GM12878 (cell line): ENCODE measurements at regions not wholly inside any gene's neighbourhood (a gene's known extent, or its start where the extent isn't known, plus 50 kb on each side); places are given as distances from the start of the nearest gene placed in this dataset.

Experiments used
- ATAC-seq: fragments of 200-7000 bp; cut with Tn5 transposase; 3 replicates; pipeline ENCODE4 v1.9.1; 2020; ENCODE audit warnings: mild to moderate bottlenecking, moderate library complexity
- BruUV-seq: library from RNA; stranded (reverse); fragments of 400-500 nt; replicated peaks from 2 replicates; lab custom pipeline; 2021; lab: Mats Ljungman, UMichigan
- CTCF ChIA-PET: fragments of 300-600 bp; sonication (Branson Sonifier 250); formaldehyde crosslinking; extraction: SDS; loops from one replicate; lab custom pipeline; 2021; ENCODE audit warnings: inconsistent platforms; lab: Yijun Ruan, JAX
- POLR2A ChIA-PET: fragments of 350-600 bp; formaldehyde crosslinking; extraction: SDS; loops from one replicate; lab custom pipeline; 2021; ENCODE audit warnings: inconsistent platforms; lab: Charles Lee
- RAD21 ChIA-PET: fragments of 300-600 bp; sonication (Branson Sonifier 250); formaldehyde crosslinking; loops from one replicate; lab custom pipeline; 2023; ENCODE audit warnings: antibody characterized with exemption; ENCODE audit not compliant: unreplicated experiment; lab: Charles Lee
- SMC1A ChIA-PET: fragments of 300-600 bp; sonication (Branson Sonifier 250); formaldehyde crosslinking; loops from one replicate; lab custom pipeline; 2023; ENCODE audit not compliant: unreplicated experiment, uncharacterized antibody; lab: Charles Lee
- DNase-seq: peaks from one replicate; pipeline ENCODE4 v3.0.0-alpha.2; 2011; ENCODE audit warnings: low read depth, low spot score
- FAIRE-seq: peaks from 3 replicates; lab custom pipeline; 2011; peaks lifted over from hg19 to GRCh38; lab: Jason Lieb, UNC
- H2AFZ ChIP-seq: 2 replicates; pipeline ENCODE4 v1.6.0; 2011; ENCODE audit warnings: low read depth, low read length, control low read depth; ENCODE audit not compliant: control insufficient read depth
- H3K27ac ChIP-seq: 2 replicates; pipeline ENCODE4 v1.5.1; 2011; ENCODE audit warnings: control low read depth; ENCODE audit not compliant: control insufficient read depth, insufficient read depth
- H3K27me3 ChIP-seq, 2 experiments: replicated peaks in 1 of 2; 2 replicates each; pipeline versions ENCODE4 v1.6.0 to v1.6.1; 2011; ENCODE audit warnings: low read length in 1 of 2; ENCODE audit not compliant: control insufficient read depth in 2 of 2, insufficient read depth in 2 of 2
- H3K36me3 ChIP-seq, 2 experiments: 2 replicates each; pipeline ENCODE4 v1.5.1; 2011; ENCODE audit warnings: low read length in 1 of 2; ENCODE audit not compliant: control insufficient read depth in 2 of 2, insufficient read depth in 2 of 2
- H3K4me1 ChIP-seq: 2 replicates; pipeline ENCODE4 v1.6.1; 2011; ENCODE audit warnings: mild to moderate bottlenecking, low read length, moderate library complexity, mixed read lengths; ENCODE audit not compliant: control insufficient read depth, insufficient read depth
- H3K4me2 ChIP-seq: 2 replicates; pipeline ENCODE4 v1.6.0; 2011; ENCODE audit warnings: control low read depth; ENCODE audit not compliant: control insufficient read depth, insufficient read depth
- H3K4me3 ChIP-seq: fragments of 200-600 bp; sonication (generic); 2 replicates; pipeline ENCODE4 v1.5.1; 2016
- H3K79me2 ChIP-seq: 2 replicates; pipeline ENCODE4 v1.6.0; 2011; ENCODE audit warnings: low read length; ENCODE audit not compliant: control insufficient read depth, insufficient read depth
- H3K9ac ChIP-seq: 2 replicates; pipeline ENCODE4 v1.8.0; 2011; ENCODE audit warnings: low read length, control low read depth, mixed read lengths; ENCODE audit not compliant: control insufficient read depth, insufficient read depth
- H3K9me3 ChIP-seq: replicated peaks from 3 replicates; pipeline ENCODE4 v1.5.1; 2011; ENCODE audit warnings: mild to moderate bottlenecking, low read length; ENCODE audit not compliant: control insufficient read depth, insufficient read depth
- H4K20me1 ChIP-seq: 2 replicates; pipeline ENCODE4 v1.6.0; 2011; ENCODE audit not compliant: control insufficient read depth, insufficient read depth
- ATF7 ChIP-seq: fragments of 450-650 bp; IDR thresholded peaks from 2 replicates; pipeline ENCODE4 v1.6.1; 2016; ENCODE audit warnings: low read depth, mild to moderate bottlenecking
- BRCA1 ChIP-seq: IDR thresholded peaks from 2 replicates; pipeline ENCODE4 v1.6.1; 2011; ENCODE audit warnings: low read depth, low read length, improper control_type of control experiment
- DPF2 ChIP-seq: fragments of 450-650 bp; IDR thresholded peaks from 2 replicates; pipeline ENCODE4 v1.6.1; 2017; ENCODE audit warnings: mild to moderate bottlenecking
- GATAD2B ChIP-seq: fragments of 450-650 bp; conservative IDR thresholded peaks from 2 replicates; pipeline ENCODE4 v1.6.1; 2017; ENCODE audit warnings: low read depth, mild to moderate bottlenecking, moderate library complexity
- NBN ChIP-seq: fragments of 450-650 bp; IDR thresholded peaks from 2 replicates; pipeline ENCODE4 v1.6.1; 2016
- RAD51 ChIP-seq: fragments of 450-650 bp; IDR thresholded peaks from 2 replicates; pipeline ENCODE4 v1.6.1; 2016; ENCODE audit warnings: moderate library complexity, mild to moderate bottlenecking, inconsistent platforms
- SMARCA5 ChIP-seq: fragments of 450-650 bp; IDR thresholded peaks from 2 replicates; pipeline ENCODE4 v1.6.1; 2017; ENCODE audit warnings: mild to moderate bottlenecking
- STAT3 ChIP-seq: IDR thresholded peaks from 2 replicates; pipeline ENCODE4 v1.6.1; 2011; ENCODE audit warnings: low read depth, low read length, improper control_type of control experiment
- WRNIP1 ChIP-seq: IDR thresholded peaks from 2 replicates; pipeline ENCODE4 v1.6.1; 2011; ENCODE audit warnings: low read depth, low read length, improper control_type of control experiment, borderline replicate concordance
- WGBS: methylation state at CpG from one replicate; pipeline ENCODE4 v1.1.6; 2016; ENCODE audit warnings: low lambda C conversion rate; ENCODE audit not compliant: insufficient replicate concordance, insufficient coverage; ENCODE audit errors: missing lambda C conversion rate; 5-methylcytosine and 5-hydroxymethylcytosine counted together
- in situ Hi-C: fragments of 300-500 bp; cut with MboI; formaldehyde crosslinking; loops from 9 replicates; pipeline ENCODE4 v1.14.3; 2018; ENCODE audit warnings: mixed read lengths
- intact Hi-C: fragments of 100-400 bp; cut with micrococcal nuclease; formaldehyde crosslinking; loops from one replicate; pipeline ENCODE4 v1.14.2; 2022; ENCODE audit not compliant: unreplicated experiment
- TF ChIP-seq, protein P1 (sequence below): fragments of 150-350 bp; IDR thresholded peaks from 2 replicates; pipeline ENCODE4 v1.6.1; 2014; ENCODE audit warnings: mild to moderate bottlenecking, low read depth, low read length
- TF ChIP-seq, protein P2 (sequence below): fragments of 450-650 bp; IDR thresholded peaks from 2 replicates; pipeline ENCODE4 v1.6.1; 2017; ENCODE audit warnings: low read depth, mild to moderate bottlenecking, moderate library complexity
- TF ChIP-seq, protein P3 (sequence below): fragments of 150-350 bp; IDR thresholded peaks from 2 replicates; pipeline ENCODE4 v1.6.1; 2016; ENCODE audit warnings: low read depth, low read length

DNA sequence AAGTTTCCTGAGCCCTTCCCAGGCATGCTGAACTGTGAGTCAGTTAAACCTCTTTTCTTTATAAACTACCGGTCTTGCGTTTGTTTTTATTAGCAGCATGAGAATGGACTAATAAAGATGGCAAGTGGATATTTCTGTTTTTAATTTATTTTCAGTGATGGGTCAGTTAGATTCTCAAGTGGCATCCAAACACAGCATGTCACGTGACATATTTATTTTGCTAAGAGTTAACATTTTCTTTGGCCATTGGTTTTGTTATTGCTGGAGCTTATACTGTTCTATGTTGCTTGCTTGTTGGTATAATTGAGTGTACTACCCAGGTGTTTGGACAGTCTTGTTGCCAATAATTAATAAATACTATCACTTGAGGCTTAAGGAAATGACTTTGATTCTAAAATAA lies 181.7 kb upstream of the MALRD1 start:
- WGBS = 66% methylated on average over 3 of the region's 3 CpGs
- Histone ChIP-seq H3K9me3 (no peaks in the 10 kb centered on the region), H3K9ac (no peak overlapping the region), H4K20me1 (no peaks in the 10 kb centered on the region), H2AFZ (no peak overlapping the region), H3K27ac (no peak overlapping the region), H3K36me3 (no peaks in the 10 kb centered on the region), H3K4me2 (no peak overlapping the region), H3K4me3 (no peak overlapping the region), H3K4me1 (no peaks in the 10 kb centered on the region), H3K27me3 (no peaks in the 10 kb centered on the region), H3K79me2 (no peaks in the 10 kb centered on the region)
- DNase-seq = no peak
- TF ChIP-seq RAD51 = peak; percentile 43; the same call in 1 of the 2 replicates
- TF ChIP-seq, protein P1, sequence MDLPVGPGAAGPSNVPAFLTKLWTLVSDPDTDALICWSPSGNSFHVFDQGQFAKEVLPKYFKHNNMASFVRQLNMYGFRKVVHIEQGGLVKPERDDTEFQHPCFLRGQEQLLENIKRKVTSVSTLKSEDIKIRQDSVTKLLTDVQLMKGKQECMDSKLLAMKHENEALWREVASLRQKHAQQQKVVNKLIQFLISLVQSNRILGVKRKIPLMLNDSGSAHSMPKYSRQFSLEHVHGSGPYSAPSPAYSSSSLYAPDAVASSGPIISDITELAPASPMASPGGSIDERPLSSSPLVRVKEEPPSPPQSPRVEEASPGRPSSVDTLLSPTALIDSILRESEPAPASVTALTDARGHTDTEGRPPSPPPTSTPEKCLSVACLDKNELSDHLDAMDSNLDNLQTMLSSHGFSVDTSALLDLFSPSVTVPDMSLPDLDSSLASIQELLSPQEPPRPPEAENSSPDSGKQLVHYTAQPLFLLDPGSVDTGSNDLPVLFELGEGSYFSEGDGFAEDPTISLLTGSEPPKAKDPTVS = no peak
- ChIA-PET CTCF (no interaction called here), RAD21 (no interaction called here), SMC1A (no interaction called here), POLR2A (no interaction called here)
- no TSS peak for BruUV-seq
- no peak for ATAC-seq
- no peak for FAIRE-seq
- in situ Hi-C loops = no loop called here
- intact Hi-C loops = no loop called here

DNA sequence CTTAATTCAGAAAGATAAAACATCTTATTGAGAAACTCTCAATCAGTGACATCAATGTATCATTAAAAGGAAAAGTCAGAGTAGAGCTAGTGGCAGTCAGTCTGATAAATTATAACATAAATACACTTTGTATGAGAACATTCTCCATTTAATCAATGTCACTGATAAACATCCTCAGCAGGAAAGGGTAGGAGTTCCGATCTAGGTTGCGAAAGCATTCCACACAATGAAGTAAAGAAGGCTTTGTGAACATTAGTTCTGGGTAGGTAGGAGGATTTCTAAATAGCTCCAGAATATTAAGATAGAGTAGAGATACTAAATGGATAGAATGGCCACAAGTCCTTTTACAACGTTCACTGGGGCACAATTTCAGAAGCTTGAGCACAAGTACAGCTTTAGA lies 179.7 kb upstream of the MALRD1 start:
- Histone ChIP-seq H3K9ac (no peak overlapping the region), H3K36me3 (no peaks in the 10 kb centered on the region), H3K4me1 (no peaks in the 10 kb centered on the region), H3K27me3 (no peaks in the 10 kb centered on the region), H3K4me2 (no peak overlapping the region), H3K79me2 (no peaks in the 10 kb centered on the region), H3K4me3 (no peak overlapping the region), H4K20me1 (no peaks in the 10 kb centered on the region), H3K9me3 (no peaks in the 10 kb centered on the region), H3K27ac (no peak overlapping the region), H2AFZ (no peak overlapping the region)
- ATAC-seq (no peak), DNase-seq (no peak), FAIRE-seq (no peak)
- ChIA-PET SMC1A (no interaction called here), RAD21 (no interaction called here), CTCF (no interaction called here), POLR2A (no interaction called here)
- WGBS = 63% methylated on average over 3 of the region's 3 CpGs
- BruUV-seq = no TSS peak
- intact Hi-C loops = no loop called here
- in situ Hi-C loops = no loop called here
- TF ChIP-seq NBN (no peak), WRNIP1 (no peak), ATF7 (no peak), BRCA1 (no peak), DPF2 (no peak), SMARCA5 (no peak), STAT3 (no peak), GATAD2B (no peak)
- TF ChIP-seq, protein P2, sequence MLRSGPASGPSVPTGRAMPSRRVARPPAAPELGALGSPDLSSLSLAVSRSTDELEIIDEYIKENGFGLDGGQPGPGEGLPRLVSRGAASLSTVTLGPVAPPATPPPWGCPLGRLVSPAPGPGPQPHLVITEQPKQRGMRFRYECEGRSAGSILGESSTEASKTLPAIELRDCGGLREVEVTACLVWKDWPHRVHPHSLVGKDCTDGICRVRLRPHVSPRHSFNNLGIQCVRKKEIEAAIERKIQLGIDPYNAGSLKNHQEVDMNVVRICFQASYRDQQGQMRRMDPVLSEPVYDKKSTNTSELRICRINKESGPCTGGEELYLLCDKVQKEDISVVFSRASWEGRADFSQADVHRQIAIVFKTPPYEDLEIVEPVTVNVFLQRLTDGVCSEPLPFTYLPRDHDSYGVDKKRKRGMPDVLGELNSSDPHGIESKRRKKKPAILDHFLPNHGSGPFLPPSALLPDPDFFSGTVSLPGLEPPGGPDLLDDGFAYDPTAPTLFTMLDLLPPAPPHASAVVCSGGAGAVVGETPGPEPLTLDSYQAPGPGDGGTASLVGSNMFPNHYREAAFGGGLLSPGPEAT = no peak
- TF ChIP-seq, protein P3, sequence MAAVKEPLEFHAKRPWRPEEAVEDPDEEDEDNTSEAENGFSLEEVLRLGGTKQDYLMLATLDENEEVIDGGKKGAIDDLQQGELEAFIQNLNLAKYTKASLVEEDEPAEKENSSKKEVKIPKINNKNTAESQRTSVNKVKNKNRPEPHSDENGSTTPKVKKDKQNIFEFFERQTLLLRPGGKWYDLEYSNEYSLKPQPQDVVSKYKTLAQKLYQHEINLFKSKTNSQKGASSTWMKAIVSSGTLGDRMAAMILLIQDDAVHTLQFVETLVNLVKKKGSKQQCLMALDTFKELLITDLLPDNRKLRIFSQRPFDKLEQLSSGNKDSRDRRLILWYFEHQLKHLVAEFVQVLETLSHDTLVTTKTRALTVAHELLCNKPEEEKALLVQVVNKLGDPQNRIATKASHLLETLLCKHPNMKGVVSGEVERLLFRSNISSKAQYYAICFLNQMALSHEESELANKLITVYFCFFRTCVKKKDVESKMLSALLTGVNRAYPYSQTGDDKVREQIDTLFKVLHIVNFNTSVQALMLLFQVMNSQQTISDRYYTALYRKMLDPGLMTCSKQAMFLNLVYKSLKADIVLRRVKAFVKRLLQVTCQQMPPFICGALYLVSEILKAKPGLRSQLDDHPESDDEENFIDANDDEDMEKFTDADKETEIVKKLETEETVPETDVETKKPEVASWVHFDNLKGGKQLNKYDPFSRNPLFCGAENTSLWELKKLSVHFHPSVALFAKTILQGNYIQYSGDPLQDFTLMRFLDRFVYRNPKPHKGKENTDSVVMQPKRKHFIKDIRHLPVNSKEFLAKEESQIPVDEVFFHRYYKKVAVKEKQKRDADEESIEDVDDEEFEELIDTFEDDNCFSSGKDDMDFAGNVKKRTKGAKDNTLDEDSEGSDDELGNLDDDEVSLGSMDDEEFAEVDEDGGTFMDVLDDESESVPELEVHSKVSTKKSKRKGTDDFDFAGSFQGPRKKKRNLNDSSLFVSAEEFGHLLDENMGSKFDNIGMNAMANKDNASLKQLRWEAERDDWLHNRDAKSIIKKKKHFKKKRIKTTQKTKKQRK = no peak
